ENCODE measurements at regions not wholly inside any gene's neighbourhood (a gene's known extent, or its start where the extent isn't known, plus 50 kb on each side); places are given as distances from the start of the nearest gene placed in this dataset.

- ChIA-PET CTCF (no interaction called here), POLR2A (no interaction called here)
- Histone ChIP-seq H3K79me2 (ENCODE audit: control insufficient read depth, insufficient read depth, low read length) (no peaks in the 10 kb centered on the region), H3K4me2 (ENCODE audit: insufficient read depth, low read length) (no peak overlapping the region), H3K9ac (replicated peaks; ENCODE audit: extremely low read depth, insufficient read depth, low read length) (no peak overlapping the region), H3K9me3 (replicated peaks; ENCODE audit: control insufficient read depth, insufficient read depth, low read length) (no peaks in the 10 kb centered on the region), H3K4me3 (replicated peaks in 1 of 3; ENCODE audit: insufficient read depth in 1 of 3, low read depth in 1 of 3, low read length in 3 of 3) (no peak overlapping the region), H3K4me1 (ENCODE audit: control insufficient read depth, extremely low read depth, insufficient read depth, low read length) (no peaks in the 10 kb centered on the region), H3K36me3 (ENCODE audit: control insufficient read depth in 2 of 2, extremely low read depth in 1 of 2, insufficient read depth in 2 of 2, low read length in 2 of 2) (no peaks in the 10 kb centered on the region), H3K27me3 (ENCODE audit: control insufficient read depth in 2 of 2, insufficient read depth in 2 of 2, low read length in 2 of 2) (no peaks in the 10 kb centered on the region), H3K9me1 (replicated peaks; ENCODE audit: control insufficient read depth, extremely low read depth, insufficient read depth, low read length) (no peaks in the 10 kb centered on the region), H4K20me1 (replicated peaks; ENCODE audit: control insufficient read depth, extremely low read depth, insufficient read depth, low read length) (no peaks in the 10 kb centered on the region), H2AFZ (ENCODE audit: low read depth, low read length) (no peak overlapping the region), H3K27ac (ENCODE audit: insufficient read depth, low read depth, low read length) (no peak overlapping the region)
- dilution Hi-C loops (cut with MboI; ENCODE audit: extremely low pct_ligation_motif_present, low sequenced_read_pairs) = no loop called here
- FAIRE-seq (no peak), DNase-seq (ENCODE audit: low read depth, low spot score) (no peak)
- no TSS peak for BruUV-seq (replicated peaks)
- intact Hi-C loops (cut with micrococcal nuclease) = no loop called here
- TF ChIP-seq FOS (IDR thresholded peaks at IDR 0.05; ENCODE audit: borderline replicate concordance, insufficient read depth, low read length) (no peak), POLR2AphosphoS5 (IDR thresholded peaks at IDR 0.05; ENCODE audit: insufficient read depth, low read depth, low read length) (no peak), JUN (IDR thresholded peaks at IDR 0.05; ENCODE audit: borderline replicate concordance, insufficient read depth, insufficient read length, low read depth) (no peak), POLR2A (IDR thresholded peaks at IDR 0.05; ENCODE audit: low read depth, low read length) (no peak), MYC (IDR thresholded peaks at IDR 0.05; ENCODE audit: low read depth, low read length) (no peak), CTCF (IDR thresholded peaks at IDR 0.05; ENCODE audit: extremely low read depth in 1 of 2, insufficient read depth in 1 of 2, low read depth in 1 of 2, low read length in 2 of 2) (no peak), EZH2 (IDR thresholded peaks at IDR 0.05; ENCODE audit: borderline replicate concordance, low read depth, low read length, severe bottlenecking) (no peak), GATA2 (IDR thresholded peaks at IDR 0.05; ENCODE audit: insufficient read depth, insufficient read length, low read depth, low read length) (no peak)
- TF ChIP-seq, protein P1, sequence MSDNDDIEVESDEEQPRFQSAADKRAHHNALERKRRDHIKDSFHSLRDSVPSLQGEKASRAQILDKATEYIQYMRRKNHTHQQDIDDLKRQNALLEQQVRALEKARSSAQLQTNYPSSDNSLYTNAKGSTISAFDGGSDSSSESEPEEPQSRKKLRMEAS (IDR thresholded peaks at IDR 0.05; ENCODE audit: insufficient read depth, insufficient read length) = no peak
Measured at GRCh38 chr3:170718848-170719247, 133.0 kb upstream of the SLC7A14 start.
